GM13977 (cell line): ENCODE measurements at regions not wholly inside any gene's neighbourhood (a gene's known extent, or its start where the extent isn't known, plus 50 kb on each side); places are given as distances from the start of the nearest gene placed in this dataset.

ENCODE experiments used
- DNase-seq: peaks from one replicate; pipeline ENCODE4 v3.0.0; 2012; ENCODE audit warnings: low spot score
- CTCF ChIP-seq: IDR thresholded peaks from 2 replicates; pipeline ENCODE4 v1.5.1; 2012; ENCODE audit warnings: mild to moderate bottlenecking, control low read depth; ENCODE audit not compliant: insufficient read depth; ENCODE audit errors: extremely low read depth, missing control alignments
- in situ Hi-C: fragments of 300-500 bp; cut with MboI; formaldehyde crosslinking; loops from one replicate; pipeline ENCODE4 v1.12.0; 2022; ENCODE audit warnings: low sequenced_read_pairs, low pct_unique_long_range_greater_than_20kb, mixed read lengths, inconsistent platforms; ENCODE audit not compliant: unreplicated experiment

- no peak for TF ChIP-seq CTCF
- in situ Hi-C loops, result no loop called here
- DNase-seq, result no peak
These were observed 721.0 kb downstream of the BCL11B start for GRCh38 chr14:98551028-98551427.

- no peak for TF ChIP-seq CTCF
- in situ Hi-C loops, result no loop called here
These were observed 716.6 kb downstream of the BCL11B start for GRCh38 chr14:98555440-98555839.

GRCh38 chr14:98564006-98564405, 708.0 kb downstream of the BCL11B start:
- in situ Hi-C loops, result no loop called here
- no peak for TF ChIP-seq CTCF
- DNase-seq, result no peak

More at GRCh38 chr14:98555440-98555839, 716.6 kb downstream of the BCL11B start:
- DNase-seq, result no peak

GRCh38 chr14:98564541-98564940, 707.5 kb downstream of the BCL11B start:
- no peak for DNase-seq
- TF ChIP-seq CTCF, result no peak
- in situ Hi-C loops, result no loop called here

GRCh38 chr14:98571104-98571503, 700.9 kb downstream of the BCL11B start:
- no peak for TF ChIP-seq CTCF
- in situ Hi-C loops, result no loop called here
- no peak for DNase-seq

- no peak for TF ChIP-seq CTCF
- in situ Hi-C loops, result no loop called here
- DNase-seq, result no peak
These were observed 698.9 kb downstream of the BCL11B start for GRCh38 chr14:98573082-98573481.

GRCh38 chr14:98576463-98576862, 695.5 kb downstream of the BCL11B start:
- TF ChIP-seq CTCF, result no peak
- in situ Hi-C loops, result no loop called here
- DNase-seq, result no peak
